ENCODE measurements at regions not wholly inside any gene's neighbourhood (a gene's known extent, or its start where the extent isn't known, plus 50 kb on each side); places are given as distances from the start of the nearest gene placed in this dataset.

DNA sequence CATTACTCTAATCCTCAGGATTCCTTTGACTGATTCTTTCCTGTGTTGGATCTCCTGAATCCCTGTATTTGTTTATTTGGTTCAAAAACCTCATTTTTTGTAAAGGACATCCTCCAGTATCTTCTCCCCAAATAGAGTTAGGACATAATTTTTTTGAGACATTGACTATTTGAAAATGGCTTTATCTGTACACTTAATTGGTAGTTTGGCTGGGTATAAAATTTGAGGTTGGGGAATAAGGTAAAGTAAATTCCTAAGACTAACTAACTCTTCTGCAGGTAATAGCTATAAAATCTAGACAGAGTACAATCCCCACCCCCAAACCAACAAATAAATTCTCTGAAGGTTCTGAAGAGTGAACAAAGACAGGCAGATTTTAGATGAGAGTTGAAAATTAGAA, 114.4 kb downstream of the CTTN start:
- Mint-ChIP-seq H3K36me3 (ENCODE audit: insufficient read depth, unreplicated experiment) (peaks cover 4% of the 10 kb centered on the region), H3K27me3 (ENCODE audit: unreplicated experiment) (no peaks in the 10 kb centered on the region), H3K4me3 (ENCODE audit: low read depth, unreplicated experiment) (no peak overlapping the region), H3K9me3 (ENCODE audit: low read depth, unreplicated experiment) (peaks cover 17% of the 10 kb centered on the region), H3K27ac (ENCODE audit: unreplicated experiment) (no peak overlapping the region), H3K4me1 (ENCODE audit: low read depth, unreplicated experiment) (peaks cover 21% of the 10 kb centered on the region)
- no peak for DNase-seq
- TF ChIP-seq, protein P1, sequence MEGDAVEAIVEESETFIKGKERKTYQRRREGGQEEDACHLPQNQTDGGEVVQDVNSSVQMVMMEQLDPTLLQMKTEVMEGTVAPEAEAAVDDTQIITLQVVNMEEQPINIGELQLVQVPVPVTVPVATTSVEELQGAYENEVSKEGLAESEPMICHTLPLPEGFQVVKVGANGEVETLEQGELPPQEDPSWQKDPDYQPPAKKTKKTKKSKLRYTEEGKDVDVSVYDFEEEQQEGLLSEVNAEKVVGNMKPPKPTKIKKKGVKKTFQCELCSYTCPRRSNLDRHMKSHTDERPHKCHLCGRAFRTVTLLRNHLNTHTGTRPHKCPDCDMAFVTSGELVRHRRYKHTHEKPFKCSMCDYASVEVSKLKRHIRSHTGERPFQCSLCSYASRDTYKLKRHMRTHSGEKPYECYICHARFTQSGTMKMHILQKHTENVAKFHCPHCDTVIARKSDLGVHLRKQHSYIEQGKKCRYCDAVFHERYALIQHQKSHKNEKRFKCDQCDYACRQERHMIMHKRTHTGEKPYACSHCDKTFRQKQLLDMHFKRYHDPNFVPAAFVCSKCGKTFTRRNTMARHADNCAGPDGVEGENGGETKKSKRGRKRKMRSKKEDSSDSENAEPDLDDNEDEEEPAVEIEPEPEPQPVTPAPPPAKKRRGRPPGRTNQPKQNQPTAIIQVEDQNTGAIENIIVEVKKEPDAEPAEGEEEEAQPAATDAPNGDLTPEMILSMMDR (IDR thresholded peaks at IDR 0.05; ENCODE audit: unreplicated experiment): no peak
- CTCF ChIA-PET: interaction anchor here (0.9 kb wide), 2 partner anchors 29 to 30 kb away, joined by 3 to 4 read pairs; no protein-coding TSS in a partner anchor
- BruUV-seq (replicated peaks): no TSS peak
- intact Hi-C loops (cut with micrococcal nuclease; ENCODE audit: unreplicated experiment): no loop called here

DNA sequence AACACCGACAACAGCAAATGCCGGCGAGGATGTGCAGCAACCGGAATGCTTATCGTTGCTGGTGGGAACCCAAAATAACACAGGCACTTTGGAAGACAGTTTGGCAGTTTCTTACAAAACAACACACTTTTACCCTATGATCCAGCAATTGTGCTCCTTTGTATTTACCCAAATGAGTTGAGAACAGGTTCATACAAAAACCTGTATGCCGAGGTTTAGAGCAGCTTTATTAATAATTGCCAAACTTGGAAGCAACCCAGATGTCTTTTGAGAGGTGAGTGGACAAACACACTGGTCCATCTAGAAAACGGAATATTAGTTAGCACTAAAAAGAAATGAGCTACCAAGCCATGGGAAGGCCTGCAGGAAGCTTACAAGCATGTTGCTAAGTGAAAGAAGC, 118.9 kb downstream of the CTTN start:
- H3K9me3 Mint-ChIP-seq (ENCODE audit: low read depth, unreplicated experiment): peaks cover 17% of the 10 kb centered on the region
- TF ChIP-seq, protein P1 (IDR thresholded peaks at IDR 0.05; ENCODE audit: unreplicated experiment): no peak
- no TSS peak for BruUV-seq (replicated peaks)
- H3K4me3 Mint-ChIP-seq (ENCODE audit: low read depth, unreplicated experiment): no peak overlapping the region
- peaks cover 4% of the 10 kb centered on the region for H3K36me3 Mint-ChIP-seq (ENCODE audit: insufficient read depth, unreplicated experiment)
- H3K4me1 Mint-ChIP-seq (ENCODE audit: low read depth, unreplicated experiment): peaks cover 45% of the 10 kb centered on the region
- H3K27ac Mint-ChIP-seq (ENCODE audit: unreplicated experiment): peak overlapping the region; percentile 33
- peak; percentile 25 for DNase-seq
- CTCF ChIA-PET: interaction anchor here (1.5 kb wide), 1 partner anchor 35 kb away, joined by 4 read pairs; no protein-coding TSS in a partner anchor
- intact Hi-C loops (cut with micrococcal nuclease; ENCODE audit: unreplicated experiment): no loop called here
- no peaks in the 10 kb centered on the region for H3K27me3 Mint-ChIP-seq (ENCODE audit: unreplicated experiment)

DNA sequence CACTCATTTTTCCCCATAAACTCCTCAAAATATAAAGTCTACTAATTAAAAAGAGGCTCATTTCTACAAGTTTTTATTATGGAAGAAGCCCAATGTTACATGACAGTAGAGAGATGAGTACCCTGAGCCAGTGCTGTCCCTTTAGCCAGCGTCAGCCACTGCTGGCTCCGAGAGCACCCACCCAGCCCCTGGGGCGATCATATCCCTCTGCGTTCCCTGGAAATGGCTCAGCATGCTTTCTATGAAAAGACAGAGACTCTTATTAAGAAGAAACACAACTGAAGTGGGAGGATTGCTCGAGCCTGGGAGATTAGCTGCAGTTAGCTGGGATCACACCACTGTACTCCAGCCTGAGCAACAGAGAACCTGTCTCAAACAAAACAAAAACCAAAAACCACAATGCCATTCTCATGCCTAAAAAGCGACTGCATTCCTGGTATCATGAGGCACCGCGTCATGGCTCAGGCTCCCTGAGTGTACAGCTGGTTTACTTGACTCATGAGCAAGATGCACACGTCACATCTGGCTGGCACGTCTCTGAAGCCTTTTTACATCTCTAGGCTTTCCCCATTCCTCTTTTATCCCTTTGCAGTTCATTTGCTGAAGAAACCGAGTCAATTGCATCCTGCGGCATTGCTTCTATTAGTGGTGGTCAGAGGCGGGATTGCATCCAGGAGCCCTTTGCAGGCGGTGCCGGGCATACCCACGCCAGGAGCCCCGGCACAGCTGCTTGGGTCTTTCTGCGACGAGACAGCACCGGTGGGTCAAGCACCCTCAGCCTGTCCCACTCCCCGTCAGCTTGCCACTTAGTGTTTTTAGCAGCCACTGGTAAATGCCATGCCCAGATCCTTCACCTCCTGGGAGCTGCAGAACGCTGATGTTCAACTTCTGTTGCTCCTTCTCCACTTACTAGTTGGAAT, 119.9 kb downstream of the CTTN start:
- Mint-ChIP-seq H3K27ac (ENCODE audit: unreplicated experiment) (no peak overlapping the region), H3K27me3 (ENCODE audit: unreplicated experiment) (no peaks in the 10 kb centered on the region), H3K4me3 (ENCODE audit: low read depth, unreplicated experiment) (no peak overlapping the region), H3K9me3 (ENCODE audit: low read depth, unreplicated experiment) (peaks cover 9% of the 10 kb centered on the region), H3K4me1 (ENCODE audit: low read depth, unreplicated experiment) (peaks cover 45% of the 10 kb centered on the region), H3K36me3 (ENCODE audit: insufficient read depth, unreplicated experiment) (no peaks in the 10 kb centered on the region)
- TF ChIP-seq, protein P1 (IDR thresholded peaks at IDR 0.05; ENCODE audit: unreplicated experiment): no peak
- intact Hi-C loops (cut with micrococcal nuclease; ENCODE audit: unreplicated experiment): no loop called here
- no TSS peak for BruUV-seq (replicated peaks)
- CTCF ChIA-PET: no interaction called here
- no peak for DNase-seq

DNA sequence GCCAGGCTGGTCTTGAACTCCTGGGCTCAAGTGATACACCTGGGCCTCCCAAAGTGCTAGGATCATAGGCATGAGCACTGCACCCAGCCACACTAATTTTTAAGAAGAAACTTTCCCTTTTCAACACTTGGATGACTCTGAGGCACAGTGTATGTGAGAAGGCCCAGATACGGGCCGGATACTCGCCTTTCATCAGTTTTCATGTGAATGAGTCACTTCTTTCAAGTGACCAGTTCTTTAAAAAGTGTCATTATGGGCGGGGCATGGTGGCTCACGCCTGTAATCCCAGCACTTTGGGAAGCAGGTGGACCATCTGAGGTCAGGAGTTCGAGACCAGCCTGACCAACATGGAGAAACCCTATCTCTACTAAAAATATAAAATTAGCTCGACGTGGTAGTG, 120.8 kb downstream of the CTTN start:
- intact Hi-C loops (cut with micrococcal nuclease; ENCODE audit: unreplicated experiment): no loop called here
- no TSS peak for BruUV-seq (replicated peaks)

More for the DNA sequence above, 120.8 kb downstream of the CTTN start:
- CTCF ChIA-PET: no interaction called here
- DNase-seq: no peak
- Mint-ChIP-seq H3K4me1 (ENCODE audit: low read depth, unreplicated experiment) (peaks cover 45% of the 10 kb centered on the region), H3K9me3 (ENCODE audit: low read depth, unreplicated experiment) (peaks cover 6% of the 10 kb centered on the region), H3K4me3 (ENCODE audit: low read depth, unreplicated experiment) (no peak overlapping the region), H3K27ac (ENCODE audit: unreplicated experiment) (no peak overlapping the region), H3K27me3 (ENCODE audit: unreplicated experiment) (no peaks in the 10 kb centered on the region), H3K36me3 (ENCODE audit: insufficient read depth, unreplicated experiment) (no peaks in the 10 kb centered on the region)
- TF ChIP-seq, protein P1 (IDR thresholded peaks at IDR 0.05; ENCODE audit: unreplicated experiment): no peak

All from Calu3 (cell line).